NCI-H128 (cell line): ENCODE measurements at regions not wholly inside any gene's neighbourhood (a gene's known extent, or its start where the extent isn't known, plus 50 kb on each side); places are given as distances from the start of the nearest gene placed in this dataset.

Experiments
- DNase-seq: peaks from one replicate; lab custom pipeline; 2025; ENCODE audit not compliant: unreplicated experiment; lab: John Stamatoyannopoulos, UW

DNA sequence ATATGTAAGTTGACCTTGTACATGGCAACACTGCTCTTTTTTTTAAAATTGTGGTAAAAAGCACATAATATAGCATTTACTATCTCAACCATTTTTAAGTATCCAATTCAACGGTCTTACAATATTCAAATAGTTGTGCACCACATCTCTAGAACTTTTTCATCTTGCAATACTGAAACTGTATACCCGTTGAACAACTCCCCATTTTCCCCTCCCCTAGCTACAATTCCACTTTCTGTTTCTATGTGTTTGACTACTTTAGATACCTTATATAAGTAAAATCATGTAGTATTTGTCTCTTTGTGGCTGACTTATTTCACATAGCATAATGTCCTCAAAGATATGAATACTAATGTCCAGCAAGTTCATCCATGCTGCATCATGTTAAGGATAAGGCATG, 452.1 kb downstream of the TXNL1 start:
- no peak for DNase-seq

DNA sequence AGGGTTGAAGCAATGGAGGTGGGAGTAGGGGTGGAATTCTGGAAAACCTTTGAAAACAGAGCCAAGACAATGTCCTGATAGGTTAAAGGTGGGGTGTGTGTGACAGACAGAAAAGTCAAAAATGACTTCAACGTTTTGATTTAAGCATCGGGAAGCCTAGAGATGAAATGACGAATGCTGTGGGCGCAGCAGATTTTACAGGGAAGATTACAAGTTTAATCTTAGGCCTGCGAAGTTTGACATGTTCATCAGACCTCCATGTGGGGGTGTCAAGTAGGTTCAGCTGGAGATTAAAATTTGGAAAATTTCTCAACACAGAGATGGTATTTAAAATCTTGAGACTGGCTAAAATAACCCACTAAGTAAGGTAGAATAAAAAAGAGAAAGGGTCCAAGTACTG, 453.3 kb downstream of the TXNL1 start:
- no peak for DNase-seq

DNA sequence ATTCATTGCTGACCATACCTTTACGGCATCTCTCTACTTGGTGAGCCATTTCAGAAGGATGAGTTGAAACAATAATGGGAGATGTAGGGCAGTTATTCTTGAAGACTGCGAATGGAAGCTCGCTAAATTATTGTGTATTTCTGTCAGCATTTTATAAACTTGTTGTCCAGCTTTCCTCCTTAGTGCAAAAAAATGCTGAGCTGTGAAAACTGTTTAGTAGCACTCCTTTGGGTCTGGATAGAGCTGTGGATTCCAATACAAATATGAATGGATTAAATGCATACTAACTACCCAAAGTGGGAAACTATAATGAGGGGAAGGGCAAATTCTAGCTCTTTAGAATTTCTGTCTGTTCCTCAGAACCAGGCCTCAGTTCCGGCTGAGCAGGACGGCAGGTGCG, 461.6 kb downstream of the TXNL1 start:
- no peak for DNase-seq

DNA sequence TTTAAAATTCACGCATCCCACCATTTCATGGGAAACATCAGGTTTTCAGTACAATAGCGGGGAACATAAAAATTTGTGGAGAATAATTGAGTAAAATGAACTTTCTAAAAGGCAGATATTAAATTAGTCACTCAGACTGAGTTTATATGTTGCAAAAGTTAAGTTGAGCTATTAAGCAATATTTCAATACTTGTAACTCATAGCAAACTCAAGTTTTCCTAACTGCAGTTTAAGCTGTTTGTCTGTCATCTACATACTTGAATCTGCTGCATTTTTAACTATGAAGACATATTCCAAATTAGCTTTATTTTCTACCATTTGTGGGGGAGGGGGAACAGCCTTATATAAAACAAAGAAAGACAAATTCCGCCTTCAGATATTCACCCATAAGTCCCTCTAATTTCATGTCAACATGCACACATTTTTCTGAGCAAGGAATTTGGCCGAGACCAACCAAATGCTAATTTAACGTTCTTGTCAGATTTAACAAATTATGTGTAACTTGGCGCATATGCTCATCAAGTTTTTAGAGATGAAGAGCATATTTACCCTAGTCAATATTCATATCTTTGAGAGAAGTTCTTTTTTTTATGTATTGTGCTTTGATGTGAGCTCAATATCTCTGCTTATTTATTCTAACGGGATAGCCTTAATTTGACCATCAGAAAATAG, 462.9 kb downstream of the TXNL1 start:
- DNase-seq, result no peak

DNA sequence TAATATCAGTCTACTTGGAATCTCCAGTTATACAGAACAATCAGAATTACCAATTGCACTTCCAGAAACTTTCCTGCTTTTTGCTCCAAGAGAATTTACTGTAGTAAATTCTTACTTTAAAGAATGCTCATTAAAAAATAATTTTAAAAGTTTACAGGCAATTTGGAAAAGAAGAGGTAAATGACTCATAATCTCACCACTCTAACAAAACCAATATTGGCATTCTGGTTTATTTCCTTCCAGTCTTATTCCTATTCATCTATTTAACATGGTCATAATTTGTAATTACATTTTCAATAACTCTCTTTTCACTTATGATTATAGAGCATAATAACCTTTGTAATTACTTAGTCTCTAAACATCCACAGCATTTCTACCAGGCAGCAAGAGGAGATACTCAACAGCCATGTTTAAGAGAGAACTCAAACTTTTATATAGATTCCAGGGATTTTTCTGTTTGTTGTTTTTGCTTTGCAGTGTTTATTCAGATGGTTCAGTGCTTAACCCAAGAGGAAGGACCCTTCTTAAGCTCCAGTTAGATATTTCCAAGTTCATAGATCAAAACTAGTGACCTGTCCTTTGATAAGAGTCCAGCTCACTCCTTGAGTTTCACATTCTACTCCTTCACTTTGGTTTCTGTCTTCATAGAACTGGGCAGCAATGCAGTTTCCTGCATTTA, 464.7 kb downstream of the TXNL1 start:
- no peak for DNase-seq

DNA sequence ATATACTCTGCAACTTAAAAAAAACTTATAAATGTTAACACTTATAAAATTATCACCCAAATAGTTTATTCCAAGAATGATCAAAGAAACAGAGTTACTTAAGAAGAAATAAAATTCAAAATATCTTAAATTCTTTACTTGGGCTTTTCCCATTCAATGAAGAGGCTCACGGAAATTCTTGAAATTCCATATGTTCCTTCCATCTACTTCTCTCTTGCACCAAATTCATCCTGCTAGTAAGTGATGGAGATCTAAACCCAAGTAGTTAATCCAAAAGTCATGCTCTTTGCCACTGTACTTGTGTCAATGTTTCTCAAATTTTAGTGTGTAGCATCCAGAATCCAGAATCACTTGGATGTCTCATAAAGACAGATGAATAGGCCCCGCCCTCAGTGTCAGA, 465.9 kb downstream of the TXNL1 start:
- no peak for DNase-seq

DNA sequence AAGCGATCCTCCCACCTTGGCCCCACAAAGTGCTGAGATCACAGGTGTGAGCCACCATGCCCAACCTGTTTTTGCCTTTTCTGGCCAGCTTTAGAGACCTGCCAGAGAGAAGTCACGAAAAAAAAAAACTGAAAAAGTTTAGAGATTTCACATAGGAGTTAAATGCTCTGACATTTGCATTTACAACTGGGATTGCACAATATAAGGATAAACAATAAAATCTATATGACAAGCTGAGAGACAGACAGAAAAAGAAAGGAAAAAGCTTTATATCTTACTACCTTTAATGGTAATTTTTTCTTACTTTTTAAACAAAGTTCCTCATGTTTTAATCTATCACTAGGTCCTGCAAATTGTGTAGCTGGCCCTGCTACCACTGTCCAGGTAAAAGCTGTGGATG, 466.5 kb downstream of the TXNL1 start:
- no peak for DNase-seq

DNA sequence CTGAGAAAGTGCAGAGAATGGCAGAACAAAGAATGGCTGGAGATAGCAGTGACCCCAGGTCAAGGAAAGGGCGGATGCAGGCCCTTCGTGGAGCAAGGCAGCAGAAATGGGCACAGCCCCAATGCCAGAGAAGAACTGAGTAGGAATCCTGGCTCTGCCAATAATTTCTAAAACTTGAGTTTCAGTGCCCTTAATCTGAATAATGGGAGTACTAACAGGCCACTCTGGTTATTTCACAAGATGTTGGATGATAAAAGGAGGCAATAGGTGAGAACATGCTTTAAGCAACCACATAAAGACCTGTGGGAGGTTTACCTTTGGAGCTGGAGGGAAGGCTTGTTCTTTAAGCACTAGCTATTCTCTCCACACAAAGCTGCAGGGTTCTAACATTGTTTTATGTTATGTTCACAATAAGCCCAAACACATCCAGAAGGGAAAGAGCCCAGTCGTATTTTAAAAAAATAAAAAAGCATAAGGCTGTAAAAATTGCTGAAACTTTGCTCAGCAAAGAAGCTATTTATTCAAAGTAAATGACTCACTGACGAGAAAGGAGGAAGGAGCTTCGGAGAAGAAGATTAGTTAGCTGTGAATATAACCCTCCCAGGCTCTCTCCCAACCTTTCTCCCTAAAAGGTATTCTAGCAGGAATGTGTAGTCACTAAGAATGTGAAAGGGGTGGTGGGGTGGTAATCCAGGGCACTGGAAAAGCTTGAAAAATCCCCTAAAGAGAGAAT, 470.2 kb downstream of the TXNL1 start:
- DNase-seq, result no peak

DNA sequence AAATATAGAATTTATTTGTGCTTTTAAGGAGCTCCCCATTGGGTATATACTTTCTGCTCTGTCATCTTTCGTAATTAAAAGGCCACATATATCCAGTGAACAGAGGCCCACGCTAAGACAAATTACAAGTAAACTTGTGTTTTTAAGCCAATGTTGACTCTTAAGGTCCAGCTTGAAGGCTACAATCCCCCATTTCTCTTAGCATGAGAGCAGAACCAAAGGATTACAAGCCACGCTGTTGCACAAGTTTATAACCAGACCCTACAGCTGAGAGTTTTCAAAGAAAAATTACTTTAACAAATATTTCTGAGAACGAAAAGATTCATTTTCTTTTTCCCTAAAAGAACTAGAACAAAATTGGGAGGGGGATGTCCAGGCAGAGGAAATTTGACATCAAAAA, 471.0 kb downstream of the TXNL1 start:
- no peak for DNase-seq

DNA sequence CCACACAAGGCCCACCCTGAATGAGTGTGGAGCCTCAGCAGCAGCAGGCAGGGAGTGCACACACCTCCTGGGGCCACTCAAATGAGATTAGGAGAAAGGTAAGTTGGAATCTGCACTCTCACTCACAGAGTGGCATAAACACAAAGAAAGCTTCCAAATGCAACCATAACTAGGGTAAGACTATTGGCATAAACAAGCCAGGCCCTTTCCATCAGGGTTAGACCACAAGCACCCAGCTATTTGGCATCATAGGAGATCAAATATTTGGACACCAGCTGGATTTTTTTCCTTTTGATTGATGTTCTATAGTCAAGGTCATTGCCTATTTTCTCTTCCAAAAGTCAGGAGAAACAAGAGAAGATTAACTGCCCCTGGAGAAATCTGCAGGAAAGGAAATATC, 471.5 kb downstream of the TXNL1 start:
- no peak for DNase-seq

DNA sequence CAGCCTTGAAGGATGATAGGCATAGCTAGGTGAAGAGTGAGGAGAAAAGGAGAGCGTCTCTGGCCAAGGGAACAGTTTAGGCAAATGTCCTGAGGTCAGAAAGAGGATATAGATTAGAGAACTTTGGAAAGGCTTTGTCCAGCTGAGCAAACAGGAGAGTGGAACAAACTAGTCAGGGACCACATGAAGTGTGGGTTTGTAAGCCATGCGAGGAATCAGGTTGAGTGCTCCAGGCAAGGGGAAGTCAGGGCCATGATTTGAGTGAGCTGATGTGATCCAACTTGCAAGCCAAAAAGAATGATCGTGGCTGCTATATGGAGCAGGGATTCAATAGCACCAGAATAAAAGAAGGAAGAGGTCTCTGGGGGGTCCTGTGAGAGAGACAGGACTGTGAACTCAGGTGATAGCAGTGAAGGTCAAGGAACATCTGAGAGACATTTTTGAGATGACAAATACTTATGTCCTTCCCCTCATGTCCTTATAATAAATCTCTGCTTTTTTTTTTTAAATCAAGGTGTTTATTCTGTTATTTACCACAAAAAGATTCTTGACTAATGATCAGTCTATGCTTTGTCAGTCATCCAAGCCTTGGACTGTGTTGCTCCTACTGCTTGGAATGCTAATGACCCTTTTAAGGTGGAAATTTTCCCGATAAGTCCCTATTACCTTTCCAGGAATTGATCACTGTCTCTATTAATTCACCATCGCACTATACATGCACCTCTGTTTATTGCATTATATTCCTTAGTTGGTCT, 472.6 kb downstream of the TXNL1 start:
- DNase-seq, result no peak

DNA sequence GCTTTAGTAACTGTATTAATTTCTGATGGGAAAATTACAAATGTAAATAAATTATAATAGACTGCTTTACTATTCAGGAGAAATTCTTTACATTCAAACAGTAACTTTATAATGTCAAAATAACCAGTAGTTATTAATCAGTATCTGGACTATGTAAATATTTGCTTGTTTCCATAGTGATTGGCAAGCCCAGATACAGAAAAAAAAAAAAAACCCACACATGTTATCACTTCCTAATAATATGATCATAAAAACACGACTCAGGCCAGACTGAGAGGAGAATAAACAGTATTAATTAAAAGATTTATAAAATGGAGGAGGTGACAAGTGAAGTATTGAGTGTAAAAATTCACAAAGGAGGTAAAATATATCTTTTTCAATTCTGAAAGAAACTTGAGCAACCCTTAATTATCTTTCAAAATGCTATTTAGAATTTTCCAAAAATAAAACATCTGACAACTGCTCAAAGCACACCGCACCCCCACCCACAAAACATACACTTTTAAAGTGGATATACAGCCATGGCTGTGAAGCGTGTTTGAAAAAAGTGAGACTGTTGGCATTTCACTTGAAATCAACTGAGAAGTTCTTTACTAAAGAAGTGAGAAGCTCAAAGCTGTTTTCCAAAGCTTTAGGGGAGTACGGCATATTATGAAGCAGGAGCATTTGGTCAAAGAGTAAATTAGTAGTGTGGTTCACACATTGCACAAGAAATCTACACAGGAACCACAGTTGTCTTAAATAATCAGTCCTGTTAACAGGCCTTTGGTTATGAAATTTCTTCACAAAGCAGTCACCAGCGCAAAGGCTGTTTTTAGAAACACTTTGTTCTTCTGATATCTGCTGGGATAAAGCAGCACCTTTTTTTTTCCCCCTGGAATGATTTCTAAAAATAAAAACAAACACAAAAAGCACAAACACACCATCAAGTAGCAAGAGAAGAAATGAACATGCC, 475.8 kb downstream of the TXNL1 start:
- no peak for DNase-seq

DNA sequence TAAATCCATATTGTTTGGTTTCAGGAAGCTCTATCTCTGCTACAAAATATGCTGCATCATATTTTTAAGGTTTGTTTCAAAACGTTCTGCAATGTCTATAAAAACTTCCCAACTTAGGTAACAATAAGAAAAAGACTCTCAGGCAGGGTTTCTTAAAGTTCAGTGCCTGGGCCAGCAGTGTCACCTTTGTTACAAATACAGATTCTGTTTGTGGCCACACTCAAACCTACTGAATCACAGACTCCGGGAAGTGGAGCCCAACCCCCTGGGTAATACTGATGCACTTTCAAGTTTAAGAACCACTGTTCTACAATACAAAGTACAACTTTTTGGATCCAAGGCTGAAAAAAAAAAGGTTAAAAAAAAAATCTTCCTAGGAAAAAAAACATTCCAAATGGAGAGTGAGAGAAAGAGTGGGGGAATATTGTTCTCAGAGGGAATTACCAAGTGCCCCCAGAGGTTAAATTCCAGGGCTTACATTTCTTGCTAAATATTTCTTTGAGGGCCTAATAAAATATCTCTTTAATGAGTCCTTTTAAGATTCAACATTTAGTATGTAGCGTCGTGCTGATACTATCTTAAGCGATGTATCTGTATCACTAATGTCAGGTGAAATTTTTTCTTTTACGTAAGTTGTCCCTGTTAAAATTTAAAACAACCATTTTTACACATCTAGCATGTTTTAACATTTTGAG, 476.7 kb downstream of the TXNL1 start:
- no peak for DNase-seq

DNA sequence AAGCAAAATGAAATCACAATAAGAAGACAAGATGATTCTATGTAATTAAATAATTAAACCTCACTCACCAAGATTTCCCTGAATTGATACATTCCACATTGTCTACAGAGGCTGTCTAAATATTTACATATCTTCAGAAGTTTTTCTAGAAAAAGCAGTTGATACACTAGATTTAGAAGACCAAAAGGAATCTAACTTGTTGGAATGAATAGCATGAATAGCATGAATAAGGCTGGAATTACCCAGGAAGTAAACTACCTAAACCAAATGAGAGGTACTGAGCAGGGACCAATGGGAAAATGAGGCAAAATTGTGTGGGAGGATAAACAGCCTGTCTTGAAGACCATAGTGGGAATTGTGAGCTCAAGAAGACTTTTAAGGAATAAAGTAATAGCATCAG, 479.7 kb downstream of the TXNL1 start:
- DNase-seq, result no peak

DNA sequence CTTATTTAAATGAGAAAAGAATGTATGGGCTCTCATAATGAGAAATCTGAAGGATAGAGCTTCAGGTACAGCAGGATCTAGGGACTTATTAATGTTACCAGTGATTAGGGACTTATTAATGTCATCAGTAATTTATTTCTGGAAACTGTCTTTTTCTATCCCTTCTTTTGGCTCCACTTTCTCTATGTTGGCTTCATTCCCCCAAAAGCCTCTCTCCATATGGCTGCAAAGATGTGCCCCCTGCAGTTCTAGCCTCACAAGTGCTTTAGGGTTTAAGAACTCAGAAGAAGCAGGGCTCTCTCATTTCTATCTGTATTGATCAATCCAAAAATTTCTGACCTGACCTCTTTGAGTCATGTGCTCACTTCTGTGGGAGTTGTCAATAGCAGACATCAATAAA, 480.9 kb downstream of the TXNL1 start:
- DNase-seq, result no peak

DNA sequence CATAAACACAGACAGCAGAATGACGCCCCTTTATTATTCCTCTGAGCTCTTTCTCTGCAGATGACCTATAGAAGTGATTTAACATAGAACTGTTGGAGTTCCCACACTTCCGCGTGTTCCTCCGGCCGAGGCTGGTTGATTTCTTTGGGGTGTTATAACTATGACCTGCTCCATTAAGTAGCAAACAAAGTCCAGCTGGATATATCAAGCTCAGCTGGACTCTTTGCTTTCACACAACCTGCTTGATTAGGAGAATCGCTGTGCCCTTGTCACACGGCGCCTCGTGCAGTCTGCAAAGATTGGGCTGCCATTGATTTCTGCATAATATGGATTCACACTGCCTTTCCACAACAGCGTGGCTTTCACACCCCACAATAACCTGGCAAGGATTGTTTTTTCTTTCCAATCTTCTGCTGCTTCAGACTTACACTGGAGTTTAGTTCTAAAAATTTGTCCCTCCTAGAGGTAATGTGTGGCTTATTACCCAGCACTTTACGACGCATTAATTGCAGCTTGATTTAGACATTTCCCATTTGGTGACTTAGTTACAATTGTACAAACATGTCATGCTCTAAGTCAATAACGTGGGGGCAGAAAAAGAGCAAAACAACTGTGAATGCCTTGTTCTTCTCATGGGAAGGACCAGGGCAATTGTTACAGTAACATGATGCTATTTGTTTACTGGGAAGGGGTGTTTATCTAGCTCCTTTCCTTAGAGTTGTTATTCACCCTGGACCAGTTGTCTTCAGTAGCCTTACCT, 485.7 kb downstream of the TXNL1 start:
- DNase-seq, result no peak

DNA sequence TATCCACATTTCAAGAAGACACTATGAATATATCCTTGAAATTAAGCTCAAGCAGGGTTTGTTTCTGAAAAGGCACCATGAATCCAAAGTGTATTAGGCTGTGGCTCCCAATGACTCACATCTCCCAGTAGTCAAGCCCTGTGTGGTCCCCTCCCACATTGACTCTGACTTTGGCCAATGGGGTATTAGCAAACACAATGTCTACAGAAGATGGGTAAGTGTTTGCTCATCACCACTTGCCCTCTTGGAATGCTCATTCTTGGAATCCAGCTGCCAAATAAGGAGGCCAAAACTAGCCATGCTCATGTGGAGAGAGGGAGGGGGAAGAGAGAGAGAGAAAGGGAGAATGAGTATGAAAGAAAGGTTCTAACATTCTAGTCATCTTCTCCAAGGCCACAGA, 490.0 kb downstream of the TXNL1 start:
- no peak for DNase-seq

DNA sequence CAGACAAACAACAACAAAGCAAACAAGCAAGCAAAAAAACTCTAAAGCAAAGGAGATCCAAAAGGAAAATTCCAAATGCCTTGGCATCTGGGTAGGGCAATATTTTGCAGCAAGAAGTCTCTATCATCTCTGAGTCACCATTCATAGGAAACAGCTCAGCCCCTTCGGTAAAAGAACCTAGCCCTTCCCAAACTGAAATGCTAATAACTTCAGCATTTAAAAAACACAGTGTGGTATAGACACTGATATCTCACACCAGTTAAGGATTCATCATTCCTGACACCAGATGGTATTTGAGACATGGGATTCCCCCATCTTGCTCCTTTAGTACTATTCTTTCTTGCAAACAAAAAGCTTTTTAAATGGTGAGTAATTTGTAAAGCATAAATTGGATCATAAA, 491.8 kb downstream of the TXNL1 start:
- no peak for DNase-seq

DNA sequence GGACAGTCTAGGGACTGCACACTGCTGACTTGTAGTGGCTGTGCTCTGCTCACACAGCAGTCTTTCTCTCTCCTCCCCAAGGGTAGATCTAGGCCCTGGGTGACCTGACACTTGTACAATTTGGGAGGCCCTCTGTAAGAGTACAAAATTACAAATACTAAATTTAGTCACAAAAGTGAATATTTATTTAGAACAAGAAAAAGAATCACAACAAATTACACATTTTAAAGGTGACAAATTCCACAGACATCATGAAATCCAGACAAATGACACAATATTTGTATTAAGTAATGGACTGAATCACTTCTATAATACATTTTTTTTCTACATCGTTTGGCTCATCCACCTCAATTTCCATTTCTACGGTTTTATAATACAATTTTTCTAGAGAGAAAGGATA, 496.4 kb downstream of the TXNL1 start:
- DNase-seq, result no peak
